ENCODE measurements at regions not wholly inside any gene's neighbourhood (a gene's known extent, or its start where the extent isn't known, plus 50 kb on each side); places are given as distances from the start of the nearest gene placed in this dataset.

DNA sequence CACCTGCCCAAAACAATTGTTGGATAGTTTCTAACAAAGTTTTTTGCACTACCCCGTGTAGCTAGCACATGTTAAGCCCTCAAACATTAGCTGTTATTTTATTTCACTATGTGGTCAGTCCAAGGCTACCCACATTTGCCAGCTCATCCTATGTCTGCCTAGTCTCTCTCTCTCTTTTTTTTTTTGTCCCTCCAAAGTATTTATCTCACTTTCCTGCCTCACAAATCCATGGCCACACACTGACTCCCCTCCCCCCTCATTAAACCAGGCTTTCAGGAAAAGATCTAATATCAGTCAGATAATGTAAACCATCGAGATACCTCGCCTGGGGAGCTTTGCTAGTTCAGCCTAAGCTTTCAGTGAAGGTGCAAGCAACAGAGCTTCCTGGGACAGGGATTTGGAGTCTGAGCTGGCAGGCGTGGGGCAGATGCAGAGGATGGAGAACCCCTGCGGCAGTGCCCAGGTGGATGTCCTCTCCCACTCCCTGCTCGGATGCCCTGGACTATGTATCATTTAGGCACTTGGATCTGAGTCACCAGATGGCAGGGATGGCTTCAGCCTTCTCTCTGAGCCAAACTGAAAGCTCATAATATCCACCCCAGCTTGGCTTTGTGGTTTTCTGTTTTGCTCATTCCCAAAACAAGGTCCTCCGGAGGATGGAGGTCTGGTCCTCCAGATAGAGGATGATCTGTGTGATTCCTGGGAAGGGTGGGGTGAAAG is 73.7 kb upstream of the FOXF1 start:
- TF ChIP-seq CTCF (IDR thresholded peaks at IDR 0.05; ENCODE audit: low read depth, low read length, missing control alignments), result no peak
- DNase-seq (ENCODE audit: extremely low read depth, low read depth), result no peak

DNA sequence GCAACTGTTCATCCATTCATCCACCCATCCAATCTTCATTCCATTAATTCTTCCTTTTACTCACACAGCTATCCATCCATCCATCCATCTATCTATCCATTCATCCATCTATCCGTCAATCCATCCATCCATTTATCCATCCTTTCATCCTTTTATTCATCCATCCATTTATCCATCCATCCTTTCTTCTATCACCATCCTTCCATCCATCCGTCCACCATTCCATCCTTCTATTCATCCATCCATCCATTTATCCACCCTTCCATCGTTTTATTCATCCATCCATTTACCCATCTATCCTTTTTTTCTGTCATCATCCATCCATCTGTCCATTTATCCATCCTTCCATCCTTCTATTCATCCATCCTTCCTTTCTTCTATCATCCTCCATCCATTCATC is 73.0 kb upstream of the FOXF1 start:
- TF ChIP-seq CTCF (IDR thresholded peaks at IDR 0.05; ENCODE audit: low read depth, low read length, missing control alignments), result no peak
- no peak overlapping the region for H3K4me3 ChIP-seq (replicated peaks; ENCODE audit: low read depth, low read length)
- DNase-seq (ENCODE audit: extremely low read depth, low read depth), result no peak

More for the DNA sequence above, 73.7 kb upstream of the FOXF1 start:
- H3K4me3 ChIP-seq (replicated peaks; ENCODE audit: low read depth, low read length), result no peak overlapping the region

DNA sequence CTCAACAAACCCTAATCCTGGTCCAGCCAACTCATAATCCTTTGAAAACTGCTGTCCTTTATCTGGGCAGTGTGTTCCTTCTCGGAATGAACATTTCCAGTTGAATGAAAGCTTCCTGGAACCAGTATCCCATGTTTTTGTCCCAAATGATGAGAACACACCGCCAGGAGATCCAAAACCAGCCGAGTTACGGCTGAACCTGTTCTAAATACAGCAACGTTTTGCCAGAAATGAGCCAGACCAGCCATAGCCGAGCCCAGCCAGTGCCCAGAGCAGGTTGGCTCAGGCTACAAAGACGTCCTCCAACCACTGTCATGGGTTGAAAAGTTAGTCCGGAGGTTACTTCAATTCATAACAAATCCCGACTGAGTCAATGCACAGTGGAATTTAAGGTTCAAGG is 67.6 kb upstream of the FOXF1 start:
- TF ChIP-seq CTCF (IDR thresholded peaks at IDR 0.05; ENCODE audit: low read depth, low read length, missing control alignments), result no peak
- H3K4me3 ChIP-seq (replicated peaks; ENCODE audit: low read depth, low read length), result no peak overlapping the region
- DNase-seq (ENCODE audit: extremely low read depth, low read depth), result no peak

- no peak overlapping the region for H3K4me3 ChIP-seq (replicated peaks; ENCODE audit: low read depth, low read length)
- no peak for TF ChIP-seq CTCF (IDR thresholded peaks at IDR 0.05; ENCODE audit: low read depth, low read length, missing control alignments)
- DNase-seq (ENCODE audit: extremely low read depth, low read depth), result no peak
Measured at GRCh38 chr16:86443508-86444147, 66.7 kb upstream of the FOXF1 start.

DNA sequence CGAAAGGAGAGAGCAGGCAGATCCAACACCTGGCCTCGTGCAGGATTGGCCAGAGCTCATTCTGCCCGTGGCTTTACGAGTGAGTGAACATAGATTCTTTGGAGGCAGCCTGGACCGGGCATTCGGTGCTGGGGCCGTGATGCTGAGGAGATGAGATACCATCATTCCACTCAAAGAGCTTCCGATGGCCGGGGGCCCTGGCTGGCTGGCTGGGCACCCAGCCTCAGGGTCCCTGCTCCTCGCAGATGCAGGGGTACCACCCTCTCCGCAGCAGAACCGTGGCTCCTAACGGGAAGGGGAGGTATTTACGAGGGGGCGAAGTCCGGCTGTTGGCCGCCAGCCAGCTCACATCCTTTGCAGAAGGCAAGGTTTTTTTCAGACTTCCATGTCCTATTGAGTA is 66.1 kb upstream of the FOXF1 start:
- no peak for DNase-seq (ENCODE audit: extremely low read depth, low read depth)
- TF ChIP-seq CTCF (IDR thresholded peaks at IDR 0.05; ENCODE audit: low read depth, low read length, missing control alignments), result no peak
- no peak overlapping the region for H3K4me3 ChIP-seq (replicated peaks; ENCODE audit: low read depth, low read length)

- TF ChIP-seq CTCF (IDR thresholded peaks at IDR 0.05; ENCODE audit: low read depth, low read length, missing control alignments), result no peak
- no peak for DNase-seq (ENCODE audit: extremely low read depth, low read depth)
- no peak overlapping the region for H3K4me3 ChIP-seq (replicated peaks; ENCODE audit: low read depth, low read length)
Measured at GRCh38 chr16:86444661-86445060, 65.7 kb upstream of the FOXF1 start.
